HL-60 (cell line): ENCODE measurements at regions not wholly inside any gene's neighbourhood (a gene's known extent, or its start where the extent isn't known, plus 50 kb on each side); places are given as distances from the start of the nearest gene placed in this dataset.

Source experiments
- DNase-seq, 2 experiments: peaks; one replicate each; pipeline ENCODE4 v3.0.0-alpha.2; 2010 to 2020; ENCODE audit warnings: low read depth in 1 of 2, low spot score in 1 of 2
- H3K27ac ChIP-seq: fragments of 250-450 bp; sonication (Bioruptor Pico); replicated peaks from 2 replicates; pipeline ENCODE4 v1.5.1; 2020; ENCODE audit warnings: mild to moderate bottlenecking, moderate library complexity
- H3K27me3 ChIP-seq: fragments of 250-450 bp; sonication (Bioruptor Pico); 2 replicates; pipeline ENCODE4 v1.5.1; 2021; ENCODE audit warnings: mild to moderate bottlenecking, moderate library complexity; ENCODE audit not compliant: insufficient read depth, poor library complexity, severe bottlenecking
- H3K4me3 ChIP-seq: replicated peaks from 2 replicates; pipeline ENCODE4 v1.5.1; 2011; ENCODE audit warnings: mild to moderate bottlenecking, control low read depth, low read length; ENCODE audit not compliant: insufficient read depth
- CTCF ChIP-seq: IDR thresholded peaks from one replicate; pipeline ENCODE4 v1.5.1; 2011; ENCODE audit warnings: low read length, control low read depth, inconsistent platforms; ENCODE audit not compliant: insufficient read depth
- GABPA ChIP-seq: IDR thresholded peaks from 2 replicates; pipeline ENCODE4 v1.6.1; 2012; ENCODE audit warnings: low read depth
- POLR2AphosphoS5 ChIP-seq: IDR thresholded peaks from 2 replicates; pipeline ENCODE4 v1.6.1; 2012; ENCODE audit warnings: low read depth
- REST ChIP-seq: IDR thresholded peaks from 2 replicates; pipeline ENCODE4 v1.6.1; 2012; ENCODE audit warnings: low read depth; ENCODE audit not compliant: insufficient replicate concordance
- SPI1 ChIP-seq: IDR thresholded peaks from 2 replicates; pipeline ENCODE4 v1.6.1; 2012; ENCODE audit warnings: low read depth, mild to moderate bottlenecking, borderline replicate concordance

GRCh38 chr13:74367193-74367592 lies 233.0 kb upstream of the KLF12 start:
- no peak overlapping the region for H3K27ac ChIP-seq
- H3K27me3 ChIP-seq: no peaks in the 10 kb centered on the region
- DNase-seq: no peak
- TF ChIP-seq GABPA (no peak), SPI1 (no peak), CTCF (no peak), POLR2AphosphoS5 (no peak), REST (no peak)
- no peak overlapping the region for H3K4me3 ChIP-seq

- Histone ChIP-seq H3K27ac (no peak overlapping the region), H3K4me3 (no peak overlapping the region), H3K27me3 (no peaks in the 10 kb centered on the region)
- DNase-seq: no peak
- TF ChIP-seq CTCF: no peak
- no peak for TF ChIP-seq GABPA
- TF ChIP-seq SPI1: no peak
- no peak for TF ChIP-seq REST
- no peak for TF ChIP-seq POLR2AphosphoS5
Observed at GRCh38 chr13:74361274-74361673, 227.1 kb upstream of the KLF12 start.

- no peak overlapping the region for H3K27ac ChIP-seq
- H3K27me3 ChIP-seq: no peaks in the 10 kb centered on the region
- DNase-seq: no peak
- TF ChIP-seq POLR2AphosphoS5 (no peak), CTCF (no peak), GABPA (no peak), REST (no peak), SPI1 (no peak)
- no peak overlapping the region for H3K4me3 ChIP-seq
Observed at GRCh38 chr13:74346960-74347359, 212.8 kb upstream of the KLF12 start.
